DMS53 treated with DMSO at 0.1 percent for 48 hours (cell line): ENCODE measurements at regions not wholly inside any gene's neighbourhood (a gene's known extent, or its start where the extent isn't known, plus 50 kb on each side); places are given as distances from the start of the nearest gene placed in this dataset.
"Not testable (repeated sequence)": the region's sequence is repeated elsewhere in the genome, so short reads cannot be mapped to it uniquely, and the experiment has no call there.

Experiments used
- DNase-seq: peaks from one replicate; lab custom pipeline; 2025; ENCODE audit not compliant: unreplicated experiment; lab: John Stamatoyannopoulos, UW

DNA sequence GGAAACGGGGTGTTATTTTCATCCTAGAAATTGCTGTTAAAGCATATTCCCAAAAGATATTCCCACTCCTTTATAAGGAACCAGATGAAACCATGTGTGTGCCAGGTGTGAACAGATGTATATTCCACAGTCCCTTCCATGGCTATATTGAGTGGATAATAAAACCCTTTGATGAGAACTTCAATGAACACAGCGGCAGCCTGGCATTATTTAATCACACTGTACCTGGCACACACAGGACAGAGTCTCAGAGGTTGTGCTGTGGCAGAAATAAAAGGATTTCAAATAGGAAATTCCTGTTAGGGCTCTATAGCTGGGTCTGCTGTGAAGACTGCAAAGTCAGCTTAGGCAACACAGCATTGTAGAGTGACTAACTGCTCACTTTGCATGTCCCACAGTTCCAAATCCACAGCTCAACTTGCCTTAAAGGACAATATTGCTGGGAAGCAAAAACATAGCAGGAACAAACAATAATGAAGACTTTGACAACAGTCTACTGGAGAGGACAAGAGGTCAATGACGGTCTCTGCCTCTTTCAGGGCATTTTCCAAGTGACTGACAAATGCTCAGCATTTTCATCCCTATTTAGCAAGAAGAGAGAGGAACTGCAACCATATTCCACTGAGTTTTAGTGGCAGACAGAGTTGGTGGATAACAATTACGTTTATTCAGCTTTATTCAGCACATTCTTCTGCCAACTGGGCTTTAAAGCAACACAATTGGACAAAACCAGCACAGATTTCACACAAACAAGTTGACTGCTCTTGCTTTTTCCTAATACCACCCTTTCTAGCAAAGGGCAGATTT lies 255.7 kb upstream of the RGMB start:
- DNase-seq, result no peak

DNA sequence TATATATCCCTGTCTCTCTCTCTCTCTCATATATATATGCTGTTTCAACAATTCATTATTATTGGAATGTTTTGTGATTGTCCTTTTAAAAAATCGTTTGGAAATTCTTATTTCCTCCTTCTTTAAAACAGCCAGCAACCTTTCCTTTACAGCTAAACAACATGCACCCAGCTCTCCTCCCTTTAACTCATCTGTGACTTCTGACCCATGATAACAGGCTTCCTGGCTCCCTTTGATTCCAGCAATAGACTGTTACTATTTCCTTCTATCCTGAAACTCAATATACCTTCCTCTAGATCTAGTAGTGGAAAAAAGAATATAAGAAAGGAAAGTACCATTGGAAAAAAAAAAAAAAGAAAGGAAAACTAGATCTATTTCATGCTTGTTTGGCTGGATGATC lies 254.7 kb upstream of the RGMB start:
- no peak for DNase-seq

DNA sequence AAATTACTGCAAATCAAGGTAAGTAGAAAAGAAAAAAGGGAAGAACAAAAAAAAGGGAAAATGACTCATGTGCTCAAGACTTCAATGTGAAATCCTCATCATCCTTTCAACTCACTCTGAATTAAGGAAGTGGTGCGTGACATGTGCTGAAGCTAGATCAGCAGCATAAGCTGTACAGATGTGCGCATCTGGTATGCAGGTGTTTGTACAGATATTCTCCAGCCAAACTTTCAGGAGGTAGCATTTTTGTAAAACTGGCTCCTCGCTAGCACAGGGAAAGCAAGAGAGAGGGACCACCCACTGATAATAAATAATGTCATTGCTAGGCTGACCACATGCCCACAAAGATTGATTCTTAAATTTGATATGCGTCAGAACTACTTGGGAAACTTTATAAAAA lies 253.9 kb upstream of the RGMB start:
- no peak for DNase-seq

DNA sequence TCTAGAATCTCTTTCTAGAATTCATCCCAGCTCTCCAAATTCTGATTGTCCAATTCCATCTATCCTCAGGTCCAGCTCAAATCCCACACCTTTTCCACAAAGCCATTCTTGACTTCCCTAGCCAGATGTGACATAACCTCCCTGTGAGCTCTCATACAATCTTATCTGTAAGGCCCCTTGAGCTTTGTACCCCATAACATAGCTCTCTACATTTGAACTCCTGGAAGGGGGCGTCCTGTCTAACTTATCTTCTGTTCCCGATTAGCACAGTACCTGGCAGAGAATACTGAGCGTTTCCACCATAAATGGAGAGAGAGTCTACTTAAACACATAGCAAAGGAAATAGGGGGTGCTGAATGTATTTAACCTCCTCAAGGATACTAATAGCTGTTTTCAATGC lies 251.6 kb upstream of the RGMB start:
- DNase-seq, result no peak

DNA sequence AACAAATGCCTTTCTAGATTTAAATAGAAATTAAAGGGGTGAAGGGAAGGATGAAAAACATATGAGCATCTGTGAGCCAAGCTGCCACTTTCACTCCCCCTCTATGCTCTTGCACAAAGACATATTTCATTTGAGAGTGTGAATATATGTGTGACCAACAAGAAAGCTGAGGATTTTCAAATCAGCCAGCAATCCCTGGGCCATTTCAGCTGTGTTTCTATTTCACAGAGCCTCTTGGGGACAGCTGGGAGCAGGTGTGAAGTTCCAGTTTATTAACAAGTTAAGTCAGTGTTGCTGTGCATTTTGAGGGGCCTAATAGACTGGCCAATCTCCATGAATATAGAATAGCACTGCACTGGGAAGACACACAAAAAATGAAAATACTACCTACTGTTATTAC lies 248.7 kb upstream of the RGMB start:
- no peak for DNase-seq

DNA sequence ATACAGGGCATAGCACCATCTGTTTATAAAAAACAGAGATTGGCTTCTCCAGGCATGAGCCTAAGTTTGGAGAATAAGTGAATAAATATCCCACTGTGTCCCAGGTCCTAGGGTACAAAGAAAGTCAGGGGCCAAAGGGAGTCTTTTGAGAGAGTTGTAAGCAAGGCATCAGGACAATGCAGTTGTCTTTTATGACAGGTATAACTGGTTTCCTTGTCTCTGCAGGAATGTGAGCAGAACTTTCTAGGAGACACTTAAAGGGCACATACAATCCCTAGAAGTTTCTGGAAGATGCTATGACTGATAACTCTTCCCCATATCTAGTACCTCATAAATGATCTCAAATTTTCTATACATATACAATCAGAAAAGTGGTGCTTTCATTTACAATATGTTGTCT lies 245.6 kb upstream of the RGMB start:
- DNase-seq, result no peak

DNA sequence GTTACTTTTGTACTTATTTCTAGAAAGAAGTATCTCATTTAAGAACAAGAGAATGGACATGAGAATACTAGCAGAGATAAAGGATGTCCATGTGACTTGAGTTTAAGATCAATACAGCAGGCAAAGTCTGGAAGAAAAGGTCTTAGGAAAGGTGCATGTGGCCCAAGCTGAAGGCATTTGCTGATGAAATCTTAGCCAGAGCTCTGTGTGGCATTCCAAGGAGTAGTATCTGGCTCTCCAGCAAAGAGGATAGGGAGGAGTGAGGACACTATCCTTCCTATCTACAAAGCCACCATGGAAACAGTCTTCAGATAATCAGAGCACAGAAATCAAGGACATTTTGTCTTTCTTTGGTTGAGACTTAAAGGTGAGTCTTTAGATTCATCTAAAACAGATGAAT lies 244.1 kb upstream of the RGMB start:
- no peak for DNase-seq

DNA sequence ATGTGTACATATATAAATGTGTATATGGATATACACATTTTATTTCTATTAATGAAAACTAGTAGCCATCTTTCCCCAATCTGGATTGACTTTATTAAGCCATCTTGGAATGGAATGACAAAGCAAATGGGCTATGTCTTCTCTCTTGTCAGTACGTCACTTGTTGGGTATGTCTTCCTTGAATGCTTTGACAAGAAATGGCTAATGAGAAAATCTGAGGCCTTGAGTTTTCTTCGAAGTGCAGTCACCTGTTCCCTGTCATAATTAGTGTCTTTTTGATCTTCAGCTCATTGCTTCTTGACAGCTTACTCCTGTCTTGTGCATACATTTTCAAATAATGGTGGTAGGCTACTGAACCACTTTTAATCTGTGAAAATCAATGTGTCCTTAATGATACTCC lies 243.2 kb upstream of the RGMB start:
- DNase-seq, result no peak

DNA sequence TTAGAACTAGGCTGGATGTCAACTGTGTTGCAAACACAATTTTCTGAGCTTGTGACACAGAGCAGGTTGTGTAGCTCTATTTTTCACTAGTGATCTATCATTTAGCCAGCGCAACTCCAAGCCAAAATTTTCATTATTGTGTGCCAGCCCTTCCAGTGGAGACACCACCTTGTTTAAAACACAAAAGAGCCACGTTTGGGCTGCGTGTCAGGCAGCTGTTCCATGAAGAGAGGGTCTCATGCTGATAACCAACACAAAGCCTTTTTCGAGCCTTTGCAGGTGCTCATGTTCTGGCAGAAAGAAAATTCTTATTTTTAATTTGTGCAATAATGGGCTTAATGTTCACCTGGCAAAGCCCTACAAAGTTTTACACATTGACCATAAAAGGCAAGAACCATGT lies 237.6 kb upstream of the RGMB start:
- no peak for DNase-seq

DNA sequence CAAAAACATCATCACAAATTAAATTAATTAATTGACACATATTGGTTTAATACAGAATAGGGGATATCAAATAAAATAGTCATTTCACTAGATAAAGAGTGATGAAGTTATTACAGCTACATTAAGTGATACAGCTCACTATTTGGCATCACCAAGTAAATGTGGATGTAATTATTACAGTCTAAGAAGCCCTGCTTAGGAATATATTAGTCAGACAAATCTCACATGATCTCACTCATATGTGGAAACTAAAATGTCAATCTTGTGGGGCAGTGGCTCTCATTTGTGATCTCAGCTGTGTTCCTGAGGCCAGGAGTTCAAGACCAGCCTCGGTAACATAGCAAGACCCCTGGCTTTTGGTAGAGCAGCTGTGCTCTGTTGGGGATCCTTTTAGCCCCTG lies 233.4 kb upstream of the RGMB start:
- no peak for DNase-seq

DNA sequence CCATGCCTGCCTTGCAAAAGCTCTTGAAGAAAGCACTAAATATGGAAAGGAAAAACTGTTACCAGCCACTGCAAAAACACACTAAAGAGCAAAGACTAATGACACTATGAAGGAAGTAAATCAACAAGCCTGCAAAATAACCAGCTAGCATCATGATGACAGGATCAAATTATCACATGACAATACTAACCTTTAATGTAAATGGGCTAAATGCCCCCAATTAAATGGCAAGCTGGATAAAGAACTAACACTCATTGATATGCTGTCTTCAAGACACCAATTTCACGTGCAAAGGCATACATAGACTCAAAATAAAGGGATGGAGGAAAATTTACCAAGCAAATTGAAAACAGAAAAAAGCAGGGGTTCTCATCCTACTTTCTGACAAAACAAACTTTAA lies 231.8 kb upstream of the RGMB start:
- no peak for DNase-seq

DNA sequence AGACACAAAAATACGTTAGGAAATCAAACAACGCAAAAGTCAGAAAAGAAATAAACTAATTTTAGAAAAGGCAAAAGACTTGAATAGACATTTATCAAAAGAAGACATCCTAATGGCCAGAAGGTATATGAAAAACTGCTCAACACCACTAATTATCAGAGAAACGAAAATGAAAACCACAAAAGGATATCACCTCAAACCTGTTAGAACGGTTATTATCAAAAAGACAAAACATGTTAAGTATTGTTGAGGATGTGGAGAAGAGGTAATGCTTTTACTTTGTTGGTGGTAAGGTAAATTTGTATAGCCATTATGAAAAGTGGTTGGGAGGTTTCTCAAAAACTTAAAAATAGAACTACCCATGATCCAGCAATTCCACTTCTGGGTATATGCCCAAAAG lies 230.0 kb upstream of the RGMB start:
- no peak for DNase-seq

DNA sequence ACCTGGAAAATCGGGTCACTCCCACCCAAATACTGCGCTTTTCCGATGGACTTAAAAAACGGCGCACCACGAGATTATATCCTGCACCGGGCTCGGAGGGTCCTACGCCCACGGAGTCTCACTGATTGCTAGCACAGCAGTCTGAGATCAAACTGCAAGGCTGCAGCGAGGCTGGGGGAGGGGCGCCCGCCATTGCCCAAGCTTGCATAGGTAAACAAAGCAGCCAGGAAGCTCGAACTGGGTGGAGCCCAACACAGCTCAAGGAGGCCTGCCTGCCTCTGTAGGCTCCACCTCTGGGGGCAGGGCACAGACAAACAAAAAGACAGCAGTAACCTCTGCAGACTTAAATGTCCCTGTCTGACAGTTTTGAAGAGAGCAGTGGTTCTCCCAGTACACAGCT lies 226.5 kb upstream of the RGMB start:
- not testable (repeated sequence) for DNase-seq

DNA sequence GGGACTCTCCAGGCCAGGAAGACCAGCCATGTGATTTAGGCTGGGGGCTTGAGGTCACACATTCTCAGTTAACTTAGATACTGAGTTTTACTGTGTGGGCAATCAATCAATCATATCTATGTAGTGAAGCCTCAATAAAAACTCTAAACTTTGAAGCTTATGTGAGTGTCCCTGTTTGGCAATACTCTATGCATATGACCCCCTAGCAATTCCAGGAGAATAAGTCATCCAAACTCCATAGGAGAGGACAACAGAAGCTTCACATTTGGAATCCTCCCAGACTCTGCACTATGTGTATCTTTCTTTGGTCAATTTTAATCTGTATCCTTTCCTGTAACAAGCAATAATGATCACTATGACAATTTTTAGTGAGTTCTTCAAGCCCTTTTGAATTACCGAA lies 216.8 kb upstream of the RGMB start:
- no peak for DNase-seq

DNA sequence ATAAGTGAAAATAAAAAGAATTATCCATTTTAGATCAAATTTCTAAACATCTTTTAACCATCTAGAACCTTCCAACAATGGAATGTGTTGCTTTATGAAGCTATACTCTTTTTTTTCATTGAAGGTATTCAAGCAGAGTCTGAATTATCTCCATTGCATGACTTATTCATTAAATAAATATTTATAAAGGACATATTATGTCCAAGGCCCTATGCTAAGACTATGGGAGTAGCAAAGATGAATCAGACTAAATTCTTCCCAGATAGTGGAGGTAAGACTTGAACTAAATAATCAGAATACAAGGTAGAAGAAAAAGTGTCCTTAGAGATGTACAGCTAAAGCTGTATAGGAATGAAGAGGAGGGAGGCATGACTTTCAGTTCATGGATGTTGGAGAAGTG lies 215.5 kb upstream of the RGMB start:
- no peak for DNase-seq

DNA sequence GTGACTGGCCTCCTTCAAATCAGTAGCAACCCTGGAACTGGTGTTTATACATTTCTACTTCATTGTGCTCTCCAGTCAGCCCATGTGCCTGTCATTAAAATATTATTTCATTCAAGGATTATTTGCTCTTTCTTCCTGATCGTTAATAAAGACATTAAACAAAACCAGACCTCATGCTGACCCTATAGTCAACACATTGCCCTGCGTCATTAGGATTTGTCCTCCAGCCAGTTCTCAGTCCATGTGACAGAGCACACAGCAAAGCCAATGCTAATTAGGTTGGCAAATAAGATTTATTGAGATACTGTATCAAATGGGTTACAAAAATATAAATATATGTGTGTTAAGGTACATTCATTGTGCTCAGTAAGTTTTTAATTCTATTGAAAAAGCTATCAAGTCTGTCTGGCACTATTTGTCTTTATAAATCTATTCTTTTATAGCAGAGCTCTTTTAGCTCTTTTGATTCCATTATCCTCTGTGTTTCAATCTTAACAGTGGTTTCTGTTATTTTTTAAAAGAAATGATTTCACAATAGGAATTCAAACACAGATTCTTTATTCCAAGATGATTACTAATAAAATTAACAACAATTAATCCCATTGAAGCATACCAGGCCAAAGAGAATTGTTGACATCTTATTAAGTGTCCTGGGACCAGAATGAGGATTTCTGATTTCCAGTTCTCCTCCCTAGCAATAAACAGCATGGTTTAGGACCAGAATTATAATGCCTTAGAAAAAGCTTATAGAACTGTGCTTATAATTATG lies 209.4 kb upstream of the RGMB start:
- DNase-seq, result no peak

DNA sequence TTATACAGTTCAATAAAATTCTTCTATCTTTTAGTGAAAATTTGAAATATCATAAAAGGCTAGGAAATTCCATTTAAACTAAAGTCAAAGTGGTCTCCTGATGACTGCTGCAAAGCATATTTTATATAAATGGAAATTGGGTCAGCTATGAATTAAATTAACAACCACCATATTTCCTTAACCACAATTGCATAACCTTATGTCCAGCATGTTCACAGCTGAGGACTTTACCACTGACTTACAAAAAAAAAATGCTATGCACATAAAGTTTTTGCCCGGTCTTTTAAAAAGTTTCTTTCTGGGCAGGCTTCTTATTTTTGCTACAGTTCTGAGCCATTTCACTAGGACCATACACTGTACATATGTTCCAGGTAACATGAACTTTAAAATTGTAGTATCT lies 208.6 kb upstream of the RGMB start:
- DNase-seq, result no peak

DNA sequence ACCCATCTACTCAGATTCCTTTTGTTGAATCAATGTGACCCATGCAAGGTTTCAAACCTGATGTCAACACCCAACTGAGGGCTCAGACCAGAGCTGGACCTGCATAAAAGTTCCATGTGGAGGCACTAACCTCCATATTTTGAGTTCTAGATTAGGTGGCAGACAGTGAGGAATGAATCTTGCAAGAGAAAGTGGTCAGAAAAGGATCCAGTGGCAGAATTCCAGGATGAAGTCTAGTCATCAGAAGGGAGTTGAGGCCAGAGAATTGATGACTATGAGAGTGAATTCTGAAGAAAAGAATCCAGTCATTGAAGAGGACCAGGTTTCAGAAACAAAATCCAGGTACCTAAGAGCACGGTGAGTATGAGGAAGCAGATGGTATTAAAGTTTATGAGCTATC lies 205.1 kb upstream of the RGMB start:
- DNase-seq, result no peak

DNA sequence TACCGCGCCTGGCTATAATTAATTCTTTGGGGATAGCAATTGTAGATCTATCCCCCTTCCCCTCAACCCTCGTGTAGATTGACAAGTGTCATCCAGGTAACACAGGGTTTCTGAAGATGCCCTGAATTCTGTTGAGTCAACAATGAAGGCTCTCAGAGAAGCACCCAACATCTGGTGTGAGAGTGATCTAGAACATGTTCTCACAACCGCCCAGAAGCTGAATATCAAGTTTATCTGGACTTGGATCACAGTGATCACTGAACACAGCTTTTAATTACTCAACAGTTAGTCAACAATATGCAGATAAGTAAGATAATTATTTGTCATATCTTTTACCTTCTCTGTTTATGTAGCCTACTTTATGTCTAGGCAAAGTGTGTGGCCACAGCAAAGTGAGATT lies 204.2 kb upstream of the RGMB start:
- no peak for DNase-seq

DNA sequence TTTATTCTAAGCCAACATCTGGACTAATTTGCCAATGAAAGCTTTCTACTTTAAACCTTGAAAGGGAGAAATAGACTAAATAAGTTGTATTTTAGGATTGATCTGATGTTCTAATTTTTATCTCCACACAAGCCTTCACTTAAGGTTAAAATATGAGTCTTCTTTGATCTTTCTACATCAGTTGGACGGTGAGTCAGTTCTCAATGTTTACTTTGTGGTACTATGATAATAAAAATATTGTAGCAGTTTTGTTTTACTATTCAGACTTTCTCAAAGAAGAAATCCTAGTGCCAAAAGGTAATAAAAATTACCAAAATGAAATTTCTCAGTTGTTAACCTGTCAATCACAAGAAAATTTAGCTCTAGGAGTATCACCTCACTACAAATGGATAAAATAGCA lies 203.5 kb upstream of the RGMB start:
- peak; percentile 34 for DNase-seq

DNA sequence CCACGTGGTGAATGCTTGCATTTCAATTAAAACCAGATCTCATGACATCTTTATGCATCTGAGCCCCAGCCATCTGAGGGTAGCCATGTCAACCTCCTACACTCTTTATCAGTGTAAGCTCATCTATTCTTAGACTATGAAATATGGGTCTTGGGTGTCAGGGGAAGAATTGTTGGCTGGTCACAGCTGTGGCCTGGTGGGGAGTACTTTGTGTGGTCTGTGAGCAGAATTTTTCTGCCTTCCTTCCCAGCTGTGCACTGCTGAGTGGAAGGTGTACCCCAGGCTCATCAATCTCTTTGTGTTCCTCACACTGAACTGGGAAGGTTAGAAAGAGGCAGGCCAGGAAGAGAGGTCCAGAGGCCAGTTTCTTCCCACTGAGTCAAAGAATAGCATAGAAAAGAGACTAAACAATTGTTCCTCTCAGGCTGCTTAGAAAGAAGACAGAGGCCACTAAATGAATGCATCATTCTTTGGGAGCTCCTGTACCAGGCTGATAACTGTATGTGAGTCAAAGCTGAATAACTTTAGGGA lies 202.7 kb upstream of the RGMB start:
- no peak for DNase-seq

DNA sequence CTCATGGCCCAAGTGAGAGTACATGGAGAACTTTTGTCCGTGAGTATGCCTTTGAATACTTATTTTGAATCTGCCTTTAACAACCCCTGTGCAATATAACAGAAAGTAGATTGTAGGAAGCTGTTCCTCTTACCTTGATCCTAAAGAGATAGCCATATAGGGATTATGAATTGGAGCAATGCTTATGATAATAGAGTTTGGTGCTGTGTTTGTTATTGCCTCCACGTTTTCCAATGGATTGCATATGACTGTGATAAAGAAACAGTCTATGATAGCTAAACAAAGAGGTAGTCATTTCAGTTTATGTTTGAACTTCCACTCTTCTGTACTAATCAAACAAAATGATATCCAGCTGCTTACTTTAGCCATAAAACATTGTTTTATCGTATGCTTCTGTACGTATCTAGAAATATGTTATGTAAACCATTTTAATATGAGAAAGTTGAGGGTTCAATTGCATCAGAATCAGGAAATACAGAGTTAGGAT lies 199.6 kb upstream of the RGMB start:
- DNase-seq, result peak; percentile 35
